ENCODE measurements at regions not wholly inside any gene's neighbourhood (a gene's known extent, or its start where the extent isn't known, plus 50 kb on each side); places are given as distances from the start of the nearest gene placed in this dataset.

DNA sequence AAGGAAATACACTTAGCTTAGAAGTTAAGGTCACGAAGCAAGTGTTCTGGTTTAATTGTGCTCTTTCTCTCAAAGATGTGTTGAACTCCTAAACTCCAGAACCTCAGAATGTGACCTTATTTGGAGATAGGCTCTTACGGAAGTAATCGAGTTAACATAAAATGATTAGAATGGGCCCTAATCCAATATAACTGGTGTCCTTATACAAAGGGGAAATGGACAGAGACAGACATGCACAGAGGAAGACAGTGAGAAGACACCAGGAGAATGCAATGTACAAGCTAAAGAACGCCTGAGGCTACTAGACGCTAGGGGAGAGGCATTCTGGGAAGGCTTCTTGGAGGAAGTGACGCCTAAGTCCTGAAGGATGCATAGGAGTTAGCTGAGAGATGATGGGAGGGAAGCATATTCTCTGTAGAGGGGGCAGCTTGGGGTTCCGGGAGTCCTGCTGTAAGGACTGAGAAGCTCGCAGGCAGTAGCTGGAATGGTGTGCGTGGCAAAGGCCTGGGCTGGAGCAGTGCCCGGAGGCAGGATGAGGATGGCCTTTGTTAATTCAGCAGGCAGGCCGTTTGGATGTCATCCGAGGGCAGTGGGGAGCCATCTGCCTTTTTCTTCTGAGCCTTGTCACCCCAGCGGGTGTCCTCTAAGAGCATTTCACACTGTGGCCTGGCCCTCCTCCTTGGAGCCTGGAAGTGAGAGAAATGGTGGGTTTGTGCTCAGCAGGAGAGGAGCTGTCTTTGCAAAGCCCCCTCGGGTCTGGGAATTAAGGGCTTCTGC is 513.4 kb downstream of the SHQ1 start:
- no peak for DNase-seq (ENCODE audit: low read depth in 4 of 4, low spot score in 1 of 4)

DNA sequence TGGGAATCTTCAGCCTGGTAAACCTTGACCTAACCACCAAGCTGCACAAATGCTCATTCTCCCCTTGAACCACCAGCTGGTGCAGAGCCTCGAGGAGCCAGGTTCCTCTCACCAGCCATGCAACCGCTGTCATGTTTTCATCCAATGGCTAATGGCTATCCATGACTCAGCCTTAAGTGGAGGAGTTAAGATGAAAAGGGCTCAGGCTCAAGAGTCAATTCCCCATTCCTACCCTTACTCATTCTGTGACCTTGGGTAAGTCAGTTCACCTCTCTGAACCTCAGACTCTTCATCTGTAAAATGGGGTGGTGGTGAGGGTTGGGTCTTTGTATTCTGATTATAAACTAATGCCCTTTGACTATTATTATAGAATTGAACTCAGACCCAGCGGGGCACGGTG is 515.6 kb downstream of the SHQ1 start:
- no peak for DNase-seq (ENCODE audit: low read depth in 4 of 4, low spot score in 1 of 4)

DNA sequence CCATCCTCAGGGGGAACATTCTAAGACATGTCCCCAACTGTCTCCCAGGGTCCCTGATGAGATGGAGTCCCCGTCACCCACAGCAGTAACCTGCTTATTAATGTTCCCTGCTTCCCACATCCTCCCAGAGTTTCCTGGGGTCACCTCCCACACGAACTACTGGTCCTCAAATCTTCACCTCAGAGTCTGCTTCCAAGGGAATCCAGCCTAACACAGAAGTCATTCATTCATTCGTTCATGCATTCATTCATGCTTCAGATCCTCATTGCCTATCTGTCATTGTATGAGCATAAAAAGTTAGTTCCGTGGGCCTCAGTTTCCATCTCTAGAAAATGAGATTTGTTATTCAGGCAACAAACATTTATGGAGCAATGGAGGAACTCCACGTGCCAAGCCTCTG is 516.2 kb downstream of the SHQ1 start:
- no peak for DNase-seq (ENCODE audit: low read depth in 4 of 4, low spot score in 1 of 4)

DNA sequence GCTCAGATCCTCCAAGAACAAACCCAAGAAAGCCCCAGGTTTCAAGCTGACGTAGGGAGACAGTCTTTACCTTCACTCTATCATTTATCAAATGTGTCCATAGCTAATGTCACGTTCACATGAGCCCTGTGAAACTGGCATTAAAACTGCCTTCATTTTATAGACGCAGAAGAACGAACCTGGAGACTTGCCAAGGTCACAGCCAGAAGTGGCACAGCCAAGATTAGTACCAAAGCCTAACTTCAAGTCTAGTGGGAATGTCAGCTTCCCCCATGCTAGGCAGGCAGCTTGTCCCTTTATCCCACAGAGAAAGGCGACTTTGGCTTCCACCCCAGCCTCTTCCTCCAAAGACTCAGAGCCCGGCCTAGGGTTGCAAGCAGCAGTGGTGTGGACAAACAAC is 517.2 kb downstream of the SHQ1 start:
- no peak for DNase-seq (ENCODE audit: low read depth in 4 of 4, low spot score in 1 of 4)

DNA sequence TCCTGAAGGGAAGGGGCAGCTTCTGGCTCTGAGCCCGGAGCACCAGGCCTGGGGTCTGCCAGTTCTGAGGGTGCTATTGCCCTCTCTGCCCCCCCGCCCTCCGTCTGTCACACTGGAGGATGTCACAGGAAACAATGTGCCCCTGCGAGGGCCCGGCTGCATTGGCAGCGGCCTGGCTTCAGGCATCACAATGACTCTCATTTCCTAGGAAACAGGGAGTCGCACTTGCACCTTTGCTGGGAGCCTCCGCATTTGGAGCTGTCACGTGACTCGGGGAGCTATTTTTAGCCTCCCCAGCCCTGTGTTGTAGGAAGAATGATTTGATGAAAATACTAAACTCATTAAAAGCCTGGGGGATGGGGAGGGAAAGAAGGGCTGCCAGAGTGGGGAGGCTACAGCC is 518.9 kb downstream of the SHQ1 start:
- DNase-seq (ENCODE audit: low read depth in 4 of 4, low spot score in 1 of 4), result no peak

DNA sequence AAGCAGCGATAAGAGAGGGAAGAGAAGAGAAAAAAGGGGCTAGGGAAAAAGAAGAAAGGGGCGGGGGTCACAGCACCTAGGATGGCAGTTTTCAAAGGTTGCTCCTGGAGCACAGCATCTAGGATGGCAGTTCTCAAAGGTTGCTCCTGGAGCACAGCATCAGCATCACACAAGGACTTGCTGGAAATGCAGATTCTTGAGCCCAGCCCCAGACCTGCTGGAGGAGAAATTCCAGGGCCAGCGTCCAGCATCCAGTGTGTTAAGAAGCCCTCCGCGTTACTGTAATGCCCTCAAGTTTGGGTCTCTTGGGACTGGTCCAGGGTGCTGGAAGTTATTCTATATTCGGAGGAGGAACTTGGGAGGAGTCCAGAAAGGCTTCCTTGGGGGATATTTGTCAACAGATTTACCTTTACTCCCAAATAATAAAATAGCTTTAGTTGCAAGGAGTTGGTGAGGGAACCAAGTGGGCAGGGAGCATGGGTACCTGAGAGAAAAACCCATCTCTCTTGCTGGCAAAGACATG is 519.4 kb downstream of the SHQ1 start:
- DNase-seq (ENCODE audit: low read depth in 4 of 4, low spot score in 1 of 4), result no peak

DNA sequence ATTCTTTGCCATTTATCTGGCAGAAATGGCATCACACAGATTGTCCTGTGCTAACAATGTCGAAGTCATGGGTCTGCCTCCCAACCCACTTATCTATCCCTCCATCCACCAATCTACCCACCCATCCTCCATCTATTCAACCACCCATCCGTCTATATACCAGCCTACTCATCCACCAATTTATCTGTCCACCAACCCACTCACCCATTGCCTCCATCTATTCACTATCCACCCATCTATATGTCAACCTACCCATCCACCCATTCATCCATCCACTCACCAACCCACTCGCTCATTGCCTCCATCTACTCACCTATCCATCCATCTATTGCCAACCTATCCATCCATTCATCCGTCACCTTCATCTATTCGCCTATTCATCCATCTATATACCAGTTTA is 521.2 kb downstream of the SHQ1 start:
- no peak for DNase-seq (ENCODE audit: low read depth in 4 of 4, low spot score in 1 of 4)

DNA sequence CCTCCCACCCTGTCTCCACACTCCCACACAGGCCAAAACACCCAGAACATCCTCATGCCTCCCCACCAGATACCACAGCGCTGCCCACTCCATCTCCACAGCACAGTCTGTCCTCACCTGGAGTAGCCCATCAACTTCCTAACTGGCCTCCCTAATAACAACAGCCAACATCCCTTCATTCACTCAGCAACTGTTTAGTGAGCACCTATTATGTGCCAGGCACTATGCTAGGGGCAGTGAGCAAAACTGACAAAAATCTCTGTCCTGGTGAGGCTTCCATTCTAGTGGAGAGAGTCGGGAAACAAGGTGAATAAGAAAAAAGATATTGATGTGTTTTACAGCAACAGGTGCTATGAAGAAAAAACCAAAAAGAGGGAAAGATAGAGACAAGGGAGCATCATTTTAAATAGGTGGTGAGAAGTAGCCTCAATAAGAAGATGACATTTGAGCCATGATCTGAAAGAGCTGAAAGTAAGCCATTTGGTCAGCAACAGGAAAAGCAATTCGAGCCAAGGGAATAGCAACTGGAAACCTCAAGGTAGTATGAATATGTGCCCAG is 523.9 kb downstream of the SHQ1 start:
- DNase-seq (ENCODE audit: low read depth in 4 of 4, low spot score in 1 of 4), result no peak

DNA sequence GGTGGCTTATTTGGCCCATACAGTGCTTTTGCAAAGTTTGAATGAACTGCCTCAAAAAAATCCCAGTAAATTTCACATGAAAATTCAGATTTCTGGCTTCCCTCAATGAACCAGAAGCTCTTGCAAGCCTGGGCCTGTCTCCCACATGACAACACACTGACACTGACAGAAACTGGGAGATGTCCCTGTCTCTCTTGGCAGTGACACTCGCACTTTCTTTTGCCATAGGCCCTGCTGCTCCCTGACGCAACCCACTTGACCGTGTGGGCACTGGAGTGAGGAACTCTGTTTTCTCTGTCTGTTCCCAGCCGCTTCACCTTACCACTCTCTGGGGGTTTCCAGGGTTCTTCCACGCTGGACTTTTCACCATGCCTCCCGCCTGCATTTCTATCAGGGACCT is 524.5 kb downstream of the SHQ1 start:
- DNase-seq (ENCODE audit: low read depth in 4 of 4, low spot score in 1 of 4), result no peak

DNA sequence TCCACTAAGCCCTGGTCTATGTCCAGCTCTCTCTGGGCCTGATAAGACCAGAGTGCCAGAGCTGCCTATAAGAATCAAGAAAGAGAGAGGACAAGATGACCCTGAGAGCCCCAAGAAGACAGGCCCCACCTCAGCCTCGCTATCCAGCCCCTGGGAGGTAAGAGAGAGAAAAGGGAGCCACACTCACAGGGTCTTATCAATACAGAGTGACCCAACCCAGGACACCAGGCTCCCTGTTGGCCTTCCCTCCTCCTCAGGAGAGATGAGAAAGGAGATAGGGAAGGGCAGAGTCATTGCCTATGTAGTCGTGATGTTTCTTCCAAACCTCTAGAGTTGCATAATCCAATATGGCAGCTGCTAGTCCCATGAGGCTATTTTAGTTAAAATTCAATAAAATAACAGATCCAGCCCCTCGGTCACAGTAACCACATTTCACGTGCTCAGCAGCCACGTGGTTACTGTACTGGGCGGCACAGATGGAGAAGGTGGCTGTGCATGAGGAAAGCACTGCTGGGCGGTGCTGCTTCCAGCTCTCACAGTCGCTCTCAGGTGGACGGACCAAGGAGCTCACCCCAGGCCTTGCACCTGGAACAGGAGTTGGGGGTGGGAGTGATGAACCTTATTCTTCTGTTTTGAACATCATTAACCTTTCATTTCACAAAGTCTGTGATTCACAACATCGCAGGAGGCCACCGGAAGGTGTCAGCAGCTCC is 525.8 kb downstream of the SHQ1 start:
- no peak for DNase-seq (ENCODE audit: low read depth in 4 of 4, low spot score in 1 of 4)

DNA sequence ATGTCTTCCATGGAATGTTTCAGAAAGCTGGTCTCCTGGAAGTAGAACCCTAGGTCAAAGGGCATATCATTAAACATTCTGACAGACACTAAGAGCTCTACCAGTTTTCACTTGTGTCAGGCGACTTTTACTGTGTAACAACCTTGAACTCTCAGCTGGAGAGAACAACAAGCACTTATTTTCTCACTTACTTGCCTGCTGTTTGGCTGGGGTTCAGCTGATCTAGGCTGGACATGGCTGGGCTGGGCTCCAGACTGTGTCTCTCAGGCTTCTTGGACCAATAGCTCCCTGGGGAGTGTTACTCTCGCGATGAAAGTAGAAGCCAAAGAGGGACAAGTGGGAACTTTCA is 527.3 kb downstream of the SHQ1 start:
- no peak for DNase-seq (ENCODE audit: low read depth in 4 of 4, low spot score in 1 of 4)

DNA sequence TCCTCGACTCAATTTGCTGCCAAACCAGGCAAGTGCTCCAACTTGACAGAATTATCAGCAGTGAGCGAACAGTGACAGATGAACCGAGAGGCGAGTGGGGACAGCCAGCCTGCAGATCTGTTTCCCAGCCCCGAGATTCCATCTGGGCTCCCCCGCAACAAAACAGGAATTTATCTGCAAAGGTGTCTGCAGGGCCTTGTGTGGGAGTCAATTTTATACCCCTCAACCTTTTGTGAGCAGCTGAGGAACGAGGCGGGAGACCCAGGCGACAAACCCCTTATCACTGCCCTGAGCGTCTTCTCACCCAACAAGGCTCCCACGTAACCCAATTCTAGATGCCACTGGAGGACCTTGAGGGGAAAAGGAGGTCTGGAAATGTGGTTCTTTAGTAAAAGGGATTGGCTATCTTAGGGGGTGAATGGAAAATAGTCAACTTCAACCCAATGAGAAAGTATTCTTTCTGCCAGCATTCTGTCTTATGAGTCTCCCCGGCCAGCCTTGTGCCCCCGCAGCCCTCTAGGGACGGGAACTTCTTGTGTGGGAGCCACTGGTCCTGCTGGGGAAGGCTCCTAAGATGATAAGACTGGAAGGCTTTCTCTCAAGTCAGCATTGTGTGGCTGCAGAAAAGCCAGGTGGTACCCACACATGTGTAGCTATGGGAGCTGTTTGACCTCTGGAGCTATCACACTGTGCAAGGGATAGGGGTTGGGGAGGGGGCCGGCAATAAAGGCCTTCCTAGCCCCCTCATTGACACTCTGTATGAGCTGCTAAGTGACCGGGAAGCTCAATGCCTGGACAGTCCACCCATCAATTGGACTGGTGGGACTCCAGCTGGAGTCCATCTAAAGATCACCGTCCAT is 527.9 kb downstream of the SHQ1 start:
- DNase-seq (ENCODE audit: low read depth in 4 of 4, low spot score in 1 of 4), result no peak

DNA sequence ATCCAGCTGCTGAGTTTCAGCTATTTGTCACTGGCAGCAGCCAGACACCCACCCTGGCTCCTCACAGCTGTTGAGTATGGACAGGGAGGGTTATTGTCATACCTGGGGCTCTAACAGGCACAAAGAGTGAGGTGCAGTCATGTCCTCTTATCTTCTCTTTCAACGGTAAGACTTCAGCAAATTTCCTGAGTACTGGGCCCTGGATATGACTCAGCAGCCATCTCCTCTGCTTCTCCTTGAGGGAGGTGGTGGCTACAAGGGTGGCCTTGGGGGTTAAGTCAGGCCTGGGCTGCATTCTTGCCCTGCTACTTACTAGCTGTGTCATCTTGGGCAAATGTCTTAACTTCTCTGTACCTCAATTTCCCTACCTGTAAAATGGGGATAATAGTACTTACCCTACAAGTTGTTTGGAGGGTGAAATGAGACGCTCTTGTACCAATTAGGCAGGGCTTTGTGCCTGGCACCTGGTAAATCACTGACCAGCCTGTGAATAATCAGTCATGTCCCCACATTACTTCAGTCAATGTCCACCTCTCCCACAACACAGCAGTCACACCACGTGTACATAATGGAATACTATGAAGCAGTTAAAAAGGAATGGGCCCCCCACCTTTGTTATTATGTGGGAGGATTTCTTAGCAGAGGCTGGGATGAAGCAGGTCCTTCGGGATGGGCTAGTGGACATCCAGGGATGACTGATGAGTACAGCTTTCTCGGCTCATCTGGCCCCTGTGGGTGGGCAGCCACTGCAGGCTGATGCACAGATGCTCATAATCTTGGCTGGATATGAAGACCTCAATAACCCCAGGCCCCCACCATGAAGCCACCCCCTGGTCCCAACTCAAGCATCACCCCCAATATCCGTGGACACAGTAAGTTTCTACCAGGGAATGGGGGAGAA is 528.8 kb downstream of the SHQ1 start:
- no peak for DNase-seq (ENCODE audit: low read depth in 4 of 4, low spot score in 1 of 4)

DNA sequence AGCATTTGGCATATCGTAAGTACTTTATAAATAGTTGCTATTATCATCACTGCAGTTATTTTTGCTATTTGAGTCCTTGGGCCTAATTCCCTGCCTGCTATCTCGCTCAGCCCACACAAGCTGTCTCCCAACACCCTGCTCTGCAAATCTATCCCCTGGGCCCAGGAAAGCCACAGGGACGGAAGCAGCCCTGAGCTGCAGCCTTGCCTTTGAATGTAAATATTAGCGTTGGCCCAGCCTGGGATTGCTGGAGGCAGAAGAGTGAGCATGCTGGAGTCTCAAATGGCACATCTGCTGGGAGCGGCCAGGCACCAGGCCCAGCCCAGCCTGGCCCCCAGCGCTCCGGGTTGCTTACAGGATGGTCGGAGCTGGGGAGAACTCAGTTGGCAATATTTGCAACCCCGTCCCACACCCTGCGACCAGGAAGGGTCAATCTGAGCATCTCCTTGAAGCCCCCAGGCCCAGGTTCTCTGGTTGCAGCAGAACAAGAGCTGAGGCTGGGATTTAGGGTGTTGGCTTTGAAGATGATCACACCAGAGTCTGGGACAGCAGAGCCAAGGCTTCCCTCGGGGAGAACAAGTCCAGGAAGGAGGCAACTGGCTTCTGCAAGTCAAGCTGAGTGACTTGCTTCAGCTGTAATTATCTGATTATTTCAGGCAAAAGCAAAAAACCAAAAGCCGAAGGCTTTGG is 529.6 kb downstream of the SHQ1 start:
- DNase-seq (ENCODE audit: low read depth in 4 of 4, low spot score in 1 of 4), result no peak

DNA sequence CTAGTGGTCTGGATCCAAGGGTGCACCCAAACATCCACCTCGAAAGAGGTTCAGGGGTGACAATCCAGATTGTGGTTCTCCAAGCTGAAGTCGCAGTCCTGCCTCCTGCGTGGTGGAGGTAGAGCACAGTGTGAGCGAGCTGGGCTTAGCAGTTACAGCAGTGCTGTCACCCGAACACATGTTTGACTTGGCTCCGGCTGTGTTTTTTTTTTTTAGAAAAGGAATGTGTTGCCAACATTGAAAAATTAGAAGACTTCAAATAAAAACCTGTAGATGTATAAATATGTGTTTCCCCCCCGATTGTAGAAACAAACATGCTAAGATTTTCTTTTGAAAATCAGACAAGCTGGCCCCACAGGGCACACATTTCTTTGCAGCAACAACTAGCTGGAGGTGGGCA is 530.8 kb downstream of the SHQ1 start:
- no peak for DNase-seq (ENCODE audit: low read depth in 4 of 4, low spot score in 1 of 4)

DNA sequence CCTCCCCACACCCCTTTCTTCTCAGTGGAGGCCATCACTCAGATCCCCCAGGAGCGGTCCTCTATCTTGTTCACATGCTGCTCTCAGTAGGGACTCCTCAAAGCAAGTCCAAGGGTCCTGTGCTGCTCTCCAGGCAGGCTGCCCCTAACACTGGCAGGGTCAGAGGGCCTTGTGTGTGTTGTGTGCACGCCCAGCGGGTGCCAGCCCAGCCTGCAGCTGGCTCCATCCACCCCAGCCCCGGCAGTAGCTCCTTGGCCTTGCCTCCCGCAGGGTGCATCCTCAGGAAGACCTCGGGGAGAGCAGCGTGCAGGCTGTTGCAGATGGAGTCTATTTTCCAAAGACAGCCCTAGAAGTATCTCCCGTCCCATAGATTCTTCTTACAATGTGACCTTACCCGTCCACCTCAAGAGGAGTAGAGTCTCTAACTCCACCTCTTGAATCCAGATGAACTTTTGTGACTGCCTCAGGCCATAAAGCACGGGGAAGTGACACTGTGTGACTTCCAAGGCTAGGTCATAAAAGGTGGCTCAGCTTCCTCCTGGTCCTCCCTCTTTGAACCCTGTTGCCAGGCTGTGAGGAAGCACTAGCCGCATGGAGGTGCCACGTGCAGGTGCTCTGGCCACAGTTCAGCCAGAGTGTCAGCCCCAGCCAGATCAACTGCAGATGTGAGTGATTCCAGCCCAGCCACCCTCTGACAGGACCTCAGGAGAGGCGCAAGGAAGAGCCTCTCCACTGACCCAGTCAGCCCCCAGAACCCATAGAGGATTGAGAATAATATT is 531.6 kb downstream of the SHQ1 start:
- no peak for DNase-seq (ENCODE audit: low read depth in 4 of 4, low spot score in 1 of 4)

DNA sequence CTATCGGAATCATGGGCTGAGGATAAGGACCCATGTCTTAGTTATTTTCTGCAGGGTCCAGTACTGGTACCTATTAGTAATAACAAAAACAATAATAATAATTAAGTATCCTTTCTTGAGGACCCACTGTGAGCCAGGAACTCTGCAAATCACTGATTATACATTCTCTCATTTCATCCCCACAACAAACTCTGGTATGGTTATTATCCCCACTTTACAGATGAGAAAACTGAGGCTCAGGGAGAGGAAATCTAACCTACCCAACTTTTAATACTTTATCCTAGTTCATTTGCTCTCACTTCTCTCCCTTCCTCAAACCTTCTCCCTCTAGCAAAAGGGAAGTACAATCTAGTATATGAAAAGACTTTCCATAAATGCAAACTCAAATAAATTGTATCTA is 528.4 kb upstream of the PROK2 start:
- DNase-seq (ENCODE audit: low read depth in 4 of 4, low spot score in 1 of 4), result no peak

DNA sequence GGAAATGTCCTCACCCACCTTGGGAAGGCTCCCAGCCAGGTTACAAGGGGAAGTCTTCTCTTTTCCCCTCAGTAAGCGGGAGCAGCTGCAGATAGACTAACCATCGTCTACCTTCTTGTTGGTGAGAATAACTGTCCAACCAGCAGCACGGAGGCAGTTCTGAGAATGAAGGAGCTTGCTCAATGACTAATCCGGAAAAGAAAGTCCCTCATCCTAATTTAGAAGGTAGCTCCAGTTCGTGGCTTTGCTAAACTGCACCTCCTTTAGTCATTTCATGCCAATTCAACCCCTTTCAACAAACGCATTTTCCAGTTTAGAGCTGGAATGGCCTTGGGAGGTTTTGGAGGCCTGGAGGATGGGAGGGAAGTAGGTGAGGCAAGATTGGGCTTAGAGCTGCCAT is 527.4 kb upstream of the PROK2 start:
- no peak for DNase-seq (ENCODE audit: low read depth in 4 of 4, low spot score in 1 of 4)

DNA sequence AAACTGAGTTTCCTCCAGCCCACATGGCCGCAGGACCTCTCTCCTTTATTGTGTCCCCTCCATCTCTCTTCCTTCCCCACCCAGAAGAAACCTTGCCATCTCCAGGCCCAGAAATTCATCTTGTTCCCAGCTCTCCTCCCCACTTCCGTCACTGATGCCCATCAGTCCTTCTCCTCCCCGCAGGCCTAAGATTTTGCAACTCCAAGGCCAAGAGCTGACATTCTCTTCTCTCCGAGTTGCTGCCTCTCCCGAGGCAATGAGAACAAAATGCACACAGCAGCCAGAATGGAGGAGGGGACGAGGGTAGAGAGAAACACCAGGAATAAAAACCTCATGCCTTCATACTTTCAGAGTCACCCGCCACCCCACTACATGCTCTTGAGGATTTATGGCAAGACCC is 526.5 kb upstream of the PROK2 start:
- no peak for DNase-seq (ENCODE audit: low read depth in 4 of 4, low spot score in 1 of 4)
